SU-DHL-6 (cell line): ENCODE measurements at regions not wholly inside any gene's neighbourhood (a gene's known extent, or its start where the extent isn't known, plus 50 kb on each side); places are given as distances from the start of the nearest gene placed in this dataset.

Experiments used
- H2AFZ ChIP-seq: fragments of 200-600 bp; sonication (generic); 2 replicates; pipeline ENCODE4 v1.6.1; 2014; ENCODE audit warnings: low read depth, mild to moderate bottlenecking, moderate library complexity, mixed read lengths, antibody characterized with exemption, low read length; ENCODE audit not compliant: severe bottlenecking
- H3F3A ChIP-seq: fragments of 200-600 bp; shearing (Covaris generic); 2 replicates; pipeline ENCODE4 v1.6.0; 2016; ENCODE audit warnings: antibody characterized with exemption, mild to moderate bottlenecking; ENCODE audit not compliant: insufficient read depth
- H3K27ac ChIP-seq: fragments of 200-600 bp; sonication (generic); 2 replicates; pipeline ENCODE4 v1.5.1; 2016; ENCODE audit warnings: low read depth, mild to moderate bottlenecking, low read length, moderate library complexity, mixed read lengths
- H3K27me3 ChIP-seq: fragments of 200-600 bp; sonication (generic), shearing (Covaris generic); 2 replicates; pipeline ENCODE4 v1.6.0; 2014; ENCODE audit warnings: mild to moderate bottlenecking, low read length
- H3K36me3 ChIP-seq: fragments of 200-600 bp; sonication (generic); 2 replicates; pipeline ENCODE4 v1.6.1; 2014; ENCODE audit warnings: mild to moderate bottlenecking, low read length, mixed read lengths
- H3K4me2 ChIP-seq: fragments of 300-600, 200-600 bp; shearing (Covaris generic), sonication (generic); 2 replicates; pipeline ENCODE4 v1.6.0; 2014; ENCODE audit warnings: low read length, low read depth, mild to moderate bottlenecking; ENCODE audit not compliant: poor library complexity, severe bottlenecking
- H3K4me3 ChIP-seq: fragments of 200-600 bp; sonication (generic); 2 replicates; pipeline ENCODE4 v1.5.1; 2014; ENCODE audit warnings: antibody characterized with exemption, low read length, mild to moderate bottlenecking, mixed read lengths; ENCODE audit not compliant: insufficient read depth, poor library complexity, severe bottlenecking
- H3K79me2 ChIP-seq: fragments of 200-600 bp; sonication (generic); 2 replicates; pipeline ENCODE4 v1.6.1; 2014; ENCODE audit warnings: mild to moderate bottlenecking, low read length, moderate library complexity; ENCODE audit not compliant: insufficient read depth
- H3K9ac ChIP-seq: fragments of 200-600 bp; sonication (generic); 2 replicates; pipeline ENCODE4 v1.7.0; 2014; ENCODE audit warnings: mild to moderate bottlenecking, low read length
- H3K9me2 ChIP-seq: fragments of 200-600 bp; sonication (generic); replicated peaks from 2 replicates; pipeline ENCODE4 v1.6.1; 2014; ENCODE audit warnings: low read length; ENCODE audit not compliant: insufficient read depth
- H3K9me3 ChIP-seq: fragments of 200-600 bp; sonication (generic); 2 replicates; pipeline ENCODE4 v1.6.1; 2014; ENCODE audit warnings: low read length, mixed read lengths; ENCODE audit not compliant: insufficient read depth
- H4K20me1 ChIP-seq: fragments of 200-600 bp; sonication (generic); 2 replicates; pipeline ENCODE4 v1.6.1; 2014; ENCODE audit warnings: low read depth, mild to moderate bottlenecking, antibody characterized with exemption, low read length, moderate library complexity, mixed read lengths
- EZH2phosphoT487 ChIP-seq: fragments of 200-600 bp; sonication (generic), shearing (Covaris generic); conservative IDR thresholded peaks from 2 replicates; pipeline ENCODE4 v1.6.1; 2018; ENCODE audit warnings: mild to moderate bottlenecking, antibody characterized with exemption, low read length, moderate library complexity, mixed read lengths
- TF ChIP-seq, protein P1 (sequence below): fragments of 200-600 bp; sonication (generic); IDR thresholded peaks from one replicate; pipeline ENCODE4 v1.5.1; 2017; ENCODE audit warnings: antibody characterized with exemption, mild to moderate bottlenecking, low read length, moderate library complexity; ENCODE audit not compliant: insufficient read depth, poor library complexity, severe bottlenecking

DNA sequence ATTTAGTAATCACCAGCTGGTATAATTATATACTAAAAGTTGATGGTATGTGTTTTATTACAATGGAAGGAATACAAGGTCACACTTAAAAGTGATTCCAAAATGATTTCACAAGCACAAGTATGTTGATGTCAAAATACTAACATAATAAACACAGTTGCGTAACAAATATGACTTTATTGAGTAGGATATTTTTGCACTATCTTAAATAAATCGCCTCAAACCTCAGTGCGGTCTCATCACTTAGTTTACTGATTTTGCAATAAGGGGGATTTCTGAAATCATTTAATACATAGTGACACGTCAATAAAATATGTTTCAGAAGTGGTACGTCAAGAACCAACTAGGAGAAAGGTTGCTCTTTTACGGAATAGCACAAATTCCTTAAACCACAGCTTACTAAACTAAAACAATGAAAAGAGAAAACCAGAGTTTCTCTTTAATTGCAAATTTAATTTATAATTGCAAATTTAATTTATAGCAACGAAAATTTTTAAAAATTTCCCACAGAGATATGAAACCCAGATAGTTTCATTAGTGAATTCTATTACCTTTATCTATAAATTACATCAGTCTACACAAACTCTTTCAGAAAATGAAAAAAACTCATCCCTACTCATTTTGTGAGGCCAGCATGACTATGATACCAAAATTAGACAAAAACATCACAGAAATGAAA is 304.0 kb upstream of the REG3G start:
- Histone ChIP-seq H3K4me2 (no peak overlapping the region), H3K27ac (no peak overlapping the region)
- TF ChIP-seq, protein P1, sequence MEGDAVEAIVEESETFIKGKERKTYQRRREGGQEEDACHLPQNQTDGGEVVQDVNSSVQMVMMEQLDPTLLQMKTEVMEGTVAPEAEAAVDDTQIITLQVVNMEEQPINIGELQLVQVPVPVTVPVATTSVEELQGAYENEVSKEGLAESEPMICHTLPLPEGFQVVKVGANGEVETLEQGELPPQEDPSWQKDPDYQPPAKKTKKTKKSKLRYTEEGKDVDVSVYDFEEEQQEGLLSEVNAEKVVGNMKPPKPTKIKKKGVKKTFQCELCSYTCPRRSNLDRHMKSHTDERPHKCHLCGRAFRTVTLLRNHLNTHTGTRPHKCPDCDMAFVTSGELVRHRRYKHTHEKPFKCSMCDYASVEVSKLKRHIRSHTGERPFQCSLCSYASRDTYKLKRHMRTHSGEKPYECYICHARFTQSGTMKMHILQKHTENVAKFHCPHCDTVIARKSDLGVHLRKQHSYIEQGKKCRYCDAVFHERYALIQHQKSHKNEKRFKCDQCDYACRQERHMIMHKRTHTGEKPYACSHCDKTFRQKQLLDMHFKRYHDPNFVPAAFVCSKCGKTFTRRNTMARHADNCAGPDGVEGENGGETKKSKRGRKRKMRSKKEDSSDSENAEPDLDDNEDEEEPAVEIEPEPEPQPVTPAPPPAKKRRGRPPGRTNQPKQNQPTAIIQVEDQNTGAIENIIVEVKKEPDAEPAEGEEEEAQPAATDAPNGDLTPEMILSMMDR: no peak
- TF ChIP-seq EZH2phosphoT487: no peak

DNA sequence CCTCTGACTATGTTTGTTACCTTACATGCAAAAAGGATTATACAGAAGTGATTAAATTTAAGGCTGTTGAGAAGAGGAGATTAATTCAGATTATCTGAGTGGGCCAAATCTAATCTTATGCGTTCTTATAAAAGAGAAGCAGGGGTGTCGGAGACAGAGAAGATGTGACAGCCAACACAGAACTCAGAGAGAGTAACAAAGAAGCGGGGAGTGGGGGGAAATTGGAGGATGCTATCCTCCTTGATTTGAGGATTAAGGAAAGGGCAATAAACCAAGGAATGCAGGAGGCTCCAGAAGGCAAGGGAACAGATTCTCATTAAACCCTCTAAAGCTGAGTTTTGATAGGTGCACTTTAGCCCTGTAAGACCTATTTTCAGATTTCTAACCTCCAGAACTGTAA is 291.3 kb upstream of the REG3G start:
- Histone ChIP-seq H3K79me2 (no peaks in the 10 kb centered on the region), H3K27me3 (no peaks in the 10 kb centered on the region), H3K9me3 (no peaks in the 10 kb centered on the region), H3K9me2 (no peaks in the 10 kb centered on the region; the same call in 1 of the 2 replicates), H3K27ac (no peak overlapping the region), H3K9ac (no peak overlapping the region), H3K4me3 (no peak overlapping the region), H3K4me2 (no peak overlapping the region), H2AFZ (no peak overlapping the region), H3K36me3 (no peaks in the 10 kb centered on the region), H4K20me1 (no peaks in the 10 kb centered on the region), H3F3A (no peaks in the 10 kb centered on the region)
- TF ChIP-seq, protein P1: no peak
- no peak for TF ChIP-seq EZH2phosphoT487

More for the DNA sequence above, 304.0 kb upstream of the REG3G start:
- no peaks in the 10 kb centered on the region for H3K36me3 ChIP-seq
- H3K9me2 ChIP-seq: no peaks in the 10 kb centered on the region
- no peak overlapping the region for H3K9ac ChIP-seq
- no peaks in the 10 kb centered on the region for H3K79me2 ChIP-seq
- no peak overlapping the region for H3K4me3 ChIP-seq
- no peaks in the 10 kb centered on the region for H3K27me3 ChIP-seq
- no peak overlapping the region for H2AFZ ChIP-seq
- no peaks in the 10 kb centered on the region for H3K9me3 ChIP-seq
- no peaks in the 10 kb centered on the region for H3F3A ChIP-seq
- H4K20me1 ChIP-seq: no peaks in the 10 kb centered on the region

DNA sequence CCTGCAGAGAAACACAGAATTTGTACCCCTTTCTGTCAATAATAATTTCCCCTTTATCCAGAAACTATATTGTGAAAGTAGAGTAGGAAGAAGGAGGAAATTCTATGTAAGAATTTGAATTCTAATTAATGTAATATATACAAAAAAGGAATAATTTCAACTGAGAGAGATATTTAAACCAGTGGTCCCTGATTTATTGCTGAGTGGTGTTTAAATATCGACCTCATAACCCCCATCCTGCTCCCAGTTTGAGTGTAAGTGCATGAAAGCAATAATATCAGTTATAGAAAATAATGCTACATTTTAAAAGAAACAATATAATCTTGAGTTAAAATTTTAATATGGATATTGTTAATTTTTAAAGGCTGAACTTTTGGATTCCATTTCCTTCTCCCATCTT is 286.2 kb upstream of the REG3G start:
- TF ChIP-seq EZH2phosphoT487: no peak
- TF ChIP-seq, protein P1: no peak
- Histone ChIP-seq H3K36me3 (no peaks in the 10 kb centered on the region), H2AFZ (no peak overlapping the region), H4K20me1 (no peaks in the 10 kb centered on the region), H3K4me3 (no peak overlapping the region), H3K4me2 (no peak overlapping the region), H3K79me2 (no peaks in the 10 kb centered on the region), H3K9me2 (no peaks in the 10 kb centered on the region), H3K27me3 (no peaks in the 10 kb centered on the region), H3K27ac (no peak overlapping the region), H3F3A (no peaks in the 10 kb centered on the region), H3K9me3 (no peaks in the 10 kb centered on the region), H3K9ac (no peak overlapping the region)
